ENCODE measurements at regions not wholly inside any gene's neighbourhood (a gene's known extent, or its start where the extent isn't known, plus 50 kb on each side); places are given as distances from the start of the nearest gene placed in this dataset.
A peak's percentile ranks its signal among the peaks of the same experiment; 100 is the strongest.

- no peak overlapping the region for H3K4me3 ChIP-seq (ENCODE audit: control insufficient read depth, low read depth, low read length)
- TF ChIP-seq CTCF (conservative IDR thresholded peaks at IDR 0.05; ENCODE audit: control insufficient read depth, insufficient read depth, low read depth, low read length) = no peak
- no peak for DNase-seq (ENCODE audit: low read depth)
These were observed 639.8 kb downstream of the INHBA start for GRCh38 chr7:41063116-41063515.

DNA sequence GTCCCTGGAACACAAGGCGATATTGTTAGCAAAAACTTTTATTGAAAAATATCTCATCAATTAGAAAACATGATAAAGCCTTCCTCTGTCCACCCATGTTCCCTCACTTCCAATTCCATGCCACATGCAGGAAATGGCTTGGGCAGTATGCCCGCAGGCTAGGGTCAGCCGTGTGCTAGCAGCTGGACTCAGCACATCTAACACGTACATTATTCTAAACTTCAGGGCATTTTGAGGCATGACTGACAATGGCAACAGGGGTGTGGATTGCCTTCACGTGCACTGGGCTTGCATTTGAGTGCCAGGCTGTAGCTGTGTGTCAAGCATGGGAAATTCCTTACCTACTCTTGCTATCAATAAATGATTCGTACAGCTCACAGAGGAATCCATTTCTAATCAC, 642.1 kb downstream of the INHBA start:
- TF ChIP-seq CTCF (conservative IDR thresholded peaks at IDR 0.05; ENCODE audit: control insufficient read depth, insufficient read depth, low read depth, low read length) = no peak
- H3K4me3 ChIP-seq (ENCODE audit: control insufficient read depth, low read depth, low read length) = no peak overlapping the region
- no peak for DNase-seq (ENCODE audit: low read depth)

DNA sequence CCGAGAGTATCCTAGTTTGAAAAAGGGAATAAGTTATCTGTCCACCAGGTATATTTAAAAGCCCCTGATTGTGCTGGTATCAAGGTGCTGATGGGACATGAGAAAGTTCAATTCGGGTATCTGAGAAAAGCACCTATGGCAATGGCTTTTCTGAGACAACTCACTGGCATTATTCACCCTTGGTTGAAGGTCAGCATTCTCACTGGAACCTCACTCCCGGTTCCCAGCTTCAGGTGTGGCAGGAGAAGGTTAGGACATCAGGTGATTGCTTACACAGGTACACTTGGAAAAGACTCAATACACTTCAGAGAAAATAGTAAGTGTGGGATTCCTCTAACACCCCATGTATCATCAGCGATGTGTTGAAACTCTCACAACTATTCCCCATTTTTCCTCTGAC, 643.1 kb downstream of the INHBA start:
- DNase-seq (ENCODE audit: low read depth) = no peak
- TF ChIP-seq CTCF (conservative IDR thresholded peaks at IDR 0.05; ENCODE audit: control insufficient read depth, insufficient read depth, low read depth, low read length) = no peak
- no peak overlapping the region for H3K4me3 ChIP-seq (ENCODE audit: control insufficient read depth, low read depth, low read length)

- H3K4me3 ChIP-seq (ENCODE audit: control insufficient read depth, low read depth, low read length) = no peak overlapping the region
- TF ChIP-seq CTCF (conservative IDR thresholded peaks at IDR 0.05; ENCODE audit: control insufficient read depth, insufficient read depth, low read depth, low read length) = no peak
- peak; percentile 57 for DNase-seq (ENCODE audit: low read depth)
These were observed 643.7 kb downstream of the INHBA start for GRCh38 chr7:41058986-41059741.

DNA sequence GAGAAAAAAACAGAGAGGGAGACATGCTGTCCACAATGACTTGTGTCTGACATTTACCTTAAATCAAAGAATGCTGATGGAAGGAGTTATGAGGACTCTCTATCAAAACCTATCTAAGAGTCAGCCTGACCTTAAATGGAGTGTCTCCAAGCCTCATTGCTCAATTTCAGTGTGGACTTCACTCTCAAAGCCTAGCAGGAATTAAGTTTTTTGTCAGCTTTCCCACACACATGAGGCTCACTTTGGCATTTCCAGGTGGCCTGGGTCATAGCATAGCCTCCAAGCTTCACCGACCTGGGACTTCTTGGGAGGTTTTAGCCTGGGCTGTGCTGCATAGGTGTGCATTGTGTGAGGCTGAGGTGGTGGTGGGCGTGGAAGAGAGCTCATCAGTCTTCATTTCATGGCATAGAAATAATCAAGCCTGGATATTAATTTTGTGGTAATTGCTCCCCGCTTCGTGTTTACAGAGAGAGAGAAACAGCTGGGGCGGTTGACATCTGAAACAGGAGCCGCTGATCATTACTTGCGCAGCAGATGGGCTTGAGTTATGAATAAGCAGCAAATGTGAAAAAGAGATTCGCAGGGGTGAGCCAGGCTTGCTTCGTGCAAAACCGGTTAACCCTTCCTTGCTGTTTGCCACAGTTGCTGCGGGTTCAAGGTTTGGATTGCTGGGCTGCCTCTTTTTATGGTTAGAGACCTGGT, 647.8 kb downstream of the INHBA start:
- no peak for TF ChIP-seq CTCF (conservative IDR thresholded peaks at IDR 0.05; ENCODE audit: control insufficient read depth, insufficient read depth, low read depth, low read length)
- no peak for DNase-seq (ENCODE audit: low read depth)

DNA sequence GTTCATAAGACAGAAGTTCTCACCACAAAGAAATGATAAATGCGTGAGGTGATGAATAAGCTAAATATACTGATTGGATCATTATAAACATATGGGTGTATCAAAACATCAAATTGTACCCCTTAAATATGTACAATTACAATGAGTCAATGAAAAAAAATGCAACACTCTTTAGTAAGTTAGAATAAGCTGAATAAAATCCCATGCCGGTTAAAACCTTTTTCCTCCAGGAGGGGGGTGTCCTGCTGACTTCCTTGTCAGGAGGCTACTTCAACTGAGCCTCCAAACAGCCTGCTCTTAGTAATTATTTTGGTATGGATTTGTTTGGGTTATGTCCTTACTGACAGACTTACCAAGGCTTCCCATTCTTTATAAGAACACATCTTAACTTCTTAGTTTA, 649.1 kb downstream of the INHBA start:
- no peak overlapping the region for H3K4me3 ChIP-seq (ENCODE audit: control insufficient read depth, low read depth, low read length)
- DNase-seq (ENCODE audit: low read depth) = peak; percentile 47
- TF ChIP-seq CTCF (conservative IDR thresholded peaks at IDR 0.05; ENCODE audit: control insufficient read depth, insufficient read depth, low read depth, low read length) = peak; percentile 5

More for the DNA sequence above, 647.8 kb downstream of the INHBA start:
- no peak overlapping the region for H3K4me3 ChIP-seq (ENCODE audit: control insufficient read depth, low read depth, low read length)

Measured in fibroblast of mammary gland (primary cell).